NAMALWA (cell line): ENCODE measurements at regions not wholly inside any gene's neighbourhood (a gene's known extent, or its start where the extent isn't known, plus 50 kb on each side); places are given as distances from the start of the nearest gene placed in this dataset.

Source experiments
- DNase-seq: peaks from one replicate; pipeline ENCODE4 v3.0.0-alpha.2; 2015; ENCODE audit warnings: low spot score

GRCh38 chr15:95394186-95395067 lies 936.1 kb upstream of the NR2F2 start:
- no peak for DNase-seq

- DNase-seq: no peak
Measured at GRCh38 chr15:95400428-95400827, 930.1 kb upstream of the NR2F2 start.

- no peak for DNase-seq
Measured at GRCh38 chr15:95401587-95401986, 928.9 kb upstream of the NR2F2 start.

- no peak for DNase-seq
Measured at GRCh38 chr15:95405447-95405846, 925.1 kb upstream of the NR2F2 start.

GRCh38 chr15:95407534-95407933 lies 923.0 kb upstream of the NR2F2 start:
- no peak for DNase-seq

- no peak for DNase-seq
Measured at GRCh38 chr15:95409211-95409610, 921.3 kb upstream of the NR2F2 start.

GRCh38 chr15:95409626-95410310 lies 920.7 kb upstream of the NR2F2 start:
- DNase-seq: no peak

- no peak for DNase-seq
Measured at GRCh38 chr15:95410757-95411156, 919.7 kb upstream of the NR2F2 start.

GRCh38 chr15:95416576-95416975 lies 913.9 kb upstream of the NR2F2 start:
- DNase-seq: no peak

GRCh38 chr15:95417761-95418160 lies 912.7 kb upstream of the NR2F2 start:
- DNase-seq: no peak

GRCh38 chr15:95422255-95422654 lies 908.2 kb upstream of the NR2F2 start:
- DNase-seq: no peak

GRCh38 chr15:95425859-95426258 lies 904.6 kb upstream of the NR2F2 start:
- DNase-seq: no peak

GRCh38 chr15:95429345-95429744 lies 901.2 kb upstream of the NR2F2 start:
- DNase-seq: no peak

- DNase-seq: no peak
Measured at GRCh38 chr15:95431518-95431917, 899.0 kb upstream of the NR2F2 start.

GRCh38 chr15:95432878-95433405 lies 897.6 kb upstream of the NR2F2 start:
- DNase-seq: no peak

GRCh38 chr15:95439922-95440376 lies 890.6 kb upstream of the NR2F2 start:
- no peak for DNase-seq

- DNase-seq: no peak
Measured at GRCh38 chr15:95440712-95441111, 889.8 kb upstream of the NR2F2 start.

GRCh38 chr15:95442107-95442719 lies 888.3 kb upstream of the NR2F2 start:
- DNase-seq: no peak

- no peak for DNase-seq
Measured at GRCh38 chr15:95444860-95445259, 885.6 kb upstream of the NR2F2 start.

GRCh38 chr15:95446854-95447253 lies 883.6 kb upstream of the NR2F2 start:
- peak; percentile 6 for DNase-seq

- DNase-seq: no peak
Measured at GRCh38 chr15:95447486-95447885, 883.0 kb upstream of the NR2F2 start.

- no peak for DNase-seq
Measured at GRCh38 chr15:95448531-95449229, 881.8 kb upstream of the NR2F2 start.
